WTC11 (cell line): ENCODE measurements at regions not wholly inside any gene's neighbourhood (a gene's known extent, or its start where the extent isn't known, plus 50 kb on each side); places are given as distances from the start of the nearest gene placed in this dataset.

Experiments used
- ATAC-seq: fragments of 200-7000 bp; cut with Tn5 transposase; 2 replicates; pipeline ENCODE4 v1.10.0; 2021; ENCODE audit warnings: mild to moderate bottlenecking, moderate library complexity
- CTCF ChIA-PET: fragments of 300-600 bp; sonication (Branson Sonifier 250); formaldehyde crosslinking; loops from one replicate; lab custom pipeline; 2021; ENCODE audit warnings: antibody characterized with exemption; lab: Charles Lee
- POLR2A ChIA-PET: fragments of 350-600 bp; sonication (Branson Sonifier 250); formaldehyde crosslinking; loops from one replicate; lab custom pipeline; 2021; ENCODE audit warnings: antibody characterized with exemption; lab: Charles Lee
- DNase-seq: peaks from one replicate; pipeline ENCODE4 v3.0.0; 2021; ENCODE audit warnings: low spot score
- H3K27ac Mint-ChIP-seq: 2 replicates; pipeline ENCODE4 v1.8.0; 2021; ENCODE audit warnings: mixed read lengths
- H3K27me3 Mint-ChIP-seq: 2 replicates; pipeline ENCODE4 v1.8.0; 2021; ENCODE audit warnings: low read depth, mild to moderate bottlenecking, moderate library complexity, mixed read lengths
- H3K36me3 Mint-ChIP-seq: 2 replicates; pipeline ENCODE4 v1.8.0; 2021; ENCODE audit warnings: mixed read lengths
- H3K4me1 Mint-ChIP-seq: 2 replicates; pipeline ENCODE4 v1.8.0; 2022; ENCODE audit warnings: mixed read lengths
- H3K4me3 Mint-ChIP-seq: 2 replicates; pipeline ENCODE4 v1.8.0; 2021; ENCODE audit warnings: mild to moderate bottlenecking, moderate library complexity, mixed read lengths
- H3K9me3 Mint-ChIP-seq: 2 replicates; pipeline ENCODE4 v1.8.0; 2021; ENCODE audit warnings: mixed read lengths
- ARID4B ChIP-seq: sonication (generic); formaldehyde crosslinking; IDR thresholded peaks from 2 replicates; pipeline ENCODE4 v1.8.0; 2023; ENCODE audit warnings: missing genetic modification reagents, mild to moderate bottlenecking, borderline replicate concordance
- ATF1 ChIP-seq: sonication (generic); formaldehyde crosslinking; IDR thresholded peaks from 2 replicates; pipeline ENCODE4 v1.8.1; 2023; ENCODE audit warnings: mild to moderate bottlenecking, moderate library complexity, missing genetic modification reagents
- CBFB ChIP-seq: sonication (generic); formaldehyde crosslinking; IDR thresholded peaks from 2 replicates; pipeline ENCODE4 v1.8.1; 2022; ENCODE audit warnings: mild to moderate bottlenecking, low read depth, missing genetic modification reagents
- CREM ChIP-seq: sonication (generic); formaldehyde crosslinking; IDR thresholded peaks from 2 replicates; pipeline ENCODE4 v1.8.1; 2022; ENCODE audit warnings: mild to moderate bottlenecking, missing genetic modification reagents, moderate library complexity
- E2F4 ChIP-seq: sonication (generic); formaldehyde crosslinking; IDR thresholded peaks from 2 replicates; pipeline ENCODE4 v1.8.1; 2022; ENCODE audit warnings: low read depth, mild to moderate bottlenecking, moderate library complexity, missing genetic modification reagents, borderline replicate concordance
- ERG ChIP-seq: fragments of 250-450 bp; sonication (Bioruptor Pico); IDR thresholded peaks from 2 replicates; pipeline ENCODE4 v1.8.0; 2021; ENCODE audit warnings: mild to moderate bottlenecking
- ETV6 ChIP-seq: sonication (generic); formaldehyde crosslinking; IDR thresholded peaks from 2 replicates; pipeline ENCODE4 v1.8.1; 2022; ENCODE audit warnings: mild to moderate bottlenecking, missing genetic modification reagents
- NFATC4 ChIP-seq: fragments of 250-450 bp; sonication (Bioruptor Pico); IDR thresholded peaks from 2 replicates; pipeline ENCODE4 v1.9.0; 2021; ENCODE audit warnings: mild to moderate bottlenecking
- PRRX2 ChIP-seq: fragments of 250-450 bp; sonication (Bioruptor Pico); IDR thresholded peaks from 2 replicates; pipeline ENCODE4 v1.8.0; 2021; ENCODE audit warnings: mild to moderate bottlenecking
- RELA ChIP-seq: sonication (generic); formaldehyde crosslinking; IDR thresholded peaks from 2 replicates; pipeline ENCODE4 v1.8.1; 2022; ENCODE audit warnings: missing genetic modification reagents, mild to moderate bottlenecking, borderline replicate concordance
- TEAD1 ChIP-seq: sonication (generic); formaldehyde crosslinking; IDR thresholded peaks from 2 replicates; pipeline ENCODE4 v1.8.0; 2022; ENCODE audit warnings: mild to moderate bottlenecking, missing genetic modification reagents
- ZNF232 ChIP-seq: sonication (generic); formaldehyde crosslinking; IDR thresholded peaks from 2 replicates; pipeline ENCODE4 v1.8.0; 2022; ENCODE audit warnings: mild to moderate bottlenecking, missing genetic modification reagents
- ZNF532 ChIP-seq: fragments of 250-450 bp; sonication (Bioruptor Pico); IDR thresholded peaks from 2 replicates; pipeline ENCODE4 v1.9.0; 2021; ENCODE audit warnings: mild to moderate bottlenecking, borderline replicate concordance
- ZNF671 ChIP-seq: fragments of 250-450 bp; sonication (Bioruptor Pico); IDR thresholded peaks from 2 replicates; pipeline ENCODE4 v1.8.0; 2021; ENCODE audit warnings: mild to moderate bottlenecking
- TF ChIP-seq, protein P1 (sequence below): sonication (generic); formaldehyde crosslinking; IDR thresholded peaks from 2 replicates; pipeline ENCODE4 v1.8.0; 2022; ENCODE audit warnings: mild to moderate bottlenecking, missing genetic modification reagents
- TF ChIP-seq, protein P2 (sequence below): sonication (generic); formaldehyde crosslinking; conservative IDR thresholded peaks from 2 replicates; pipeline ENCODE4 v1.8.1; 2022; ENCODE audit warnings: mild to moderate bottlenecking, missing genetic modification reagents
- TF ChIP-seq, protein P3 (sequence below): sonication (generic); formaldehyde crosslinking; IDR thresholded peaks from 2 replicates; pipeline ENCODE4 v1.8.1; 2023; ENCODE audit warnings: mild to moderate bottlenecking, missing genetic modification reagents, moderate library complexity

GRCh38 chr4:108536577-108536976 is 83.8 kb upstream of the RPL34 start:
- ChIA-PET POLR2A (no interaction called here), CTCF (no interaction called here)
- ATAC-seq (no peak), DNase-seq (no peak)
- TF ChIP-seq ZNF671 (CRISPR knock-in tag) (no peak), CBFB (CRISPR knock-in tag) (no peak), ZNF532 (CRISPR knock-in tag) (no peak)
- TF ChIP-seq, protein P1, sequence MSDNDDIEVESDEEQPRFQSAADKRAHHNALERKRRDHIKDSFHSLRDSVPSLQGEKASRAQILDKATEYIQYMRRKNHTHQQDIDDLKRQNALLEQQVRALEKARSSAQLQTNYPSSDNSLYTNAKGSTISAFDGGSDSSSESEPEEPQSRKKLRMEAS, result no peak
- peaks cover 3% of the 10 kb centered on the region; the same call in 1 of the 2 replicates for H3K27me3 Mint-ChIP-seq
- H3K27ac Mint-ChIP-seq, result no peak overlapping the region
- no peaks in the 10 kb centered on the region for H3K9me3 Mint-ChIP-seq
- no peak overlapping the region for H3K4me3 Mint-ChIP-seq
- no peaks in the 10 kb centered on the region for H3K36me3 Mint-ChIP-seq
- no peaks in the 10 kb centered on the region for H3K4me1 Mint-ChIP-seq

DNA sequence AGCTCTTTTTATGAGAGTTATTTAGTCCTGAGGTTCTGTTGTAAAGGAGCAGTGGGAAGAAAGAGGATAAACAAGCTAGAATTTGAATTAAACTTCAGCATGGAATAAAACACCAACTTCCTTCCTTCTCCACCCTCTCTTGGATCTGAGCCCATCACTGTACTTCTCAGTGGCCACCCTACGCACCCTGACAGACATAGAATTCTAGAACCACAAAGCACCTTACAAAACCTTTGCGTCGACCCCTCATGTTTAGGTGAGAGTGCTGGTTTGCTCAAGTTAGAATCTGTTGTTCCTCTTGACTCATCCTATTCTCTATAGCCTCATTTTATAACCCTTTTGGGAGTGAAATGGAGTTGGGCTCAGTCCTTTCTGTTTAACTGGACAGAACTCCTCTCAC is 84.6 kb upstream of the RPL34 start:
- POLR2A ChIA-PET, result no interaction called here
- Mint-ChIP-seq H3K36me3 (no peaks in the 10 kb centered on the region), H3K27me3 (peaks cover 3% of the 10 kb centered on the region; the same call in 1 of the 2 replicates), H3K4me3 (no peak overlapping the region), H3K4me1 (no peaks in the 10 kb centered on the region), H3K9me3 (no peaks in the 10 kb centered on the region), H3K27ac (no peak overlapping the region)
- no peak for ATAC-seq
- CTCF ChIA-PET, result no interaction called here
- no peak for DNase-seq
- no peak for TF ChIP-seq ERG
- no peak for TF ChIP-seq PRRX2 (CRISPR knock-in tag)
- no peak for TF ChIP-seq ZNF232
- no peak for TF ChIP-seq E2F4
- TF ChIP-seq RELA, result no peak
- no peak for TF ChIP-seq CREM
- no peak for TF ChIP-seq NFATC4 (CRISPR knock-in tag)
- TF ChIP-seq, protein P2, sequence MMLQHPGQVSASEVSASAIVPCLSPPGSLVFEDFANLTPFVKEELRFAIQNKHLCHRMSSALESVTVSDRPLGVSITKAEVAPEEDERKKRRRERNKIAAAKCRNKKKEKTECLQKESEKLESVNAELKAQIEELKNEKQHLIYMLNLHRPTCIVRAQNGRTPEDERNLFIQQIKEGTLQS (CRISPR knock-in tag), result no peak
- TF ChIP-seq ETV6 (CRISPR knock-in tag), result no peak

DNA sequence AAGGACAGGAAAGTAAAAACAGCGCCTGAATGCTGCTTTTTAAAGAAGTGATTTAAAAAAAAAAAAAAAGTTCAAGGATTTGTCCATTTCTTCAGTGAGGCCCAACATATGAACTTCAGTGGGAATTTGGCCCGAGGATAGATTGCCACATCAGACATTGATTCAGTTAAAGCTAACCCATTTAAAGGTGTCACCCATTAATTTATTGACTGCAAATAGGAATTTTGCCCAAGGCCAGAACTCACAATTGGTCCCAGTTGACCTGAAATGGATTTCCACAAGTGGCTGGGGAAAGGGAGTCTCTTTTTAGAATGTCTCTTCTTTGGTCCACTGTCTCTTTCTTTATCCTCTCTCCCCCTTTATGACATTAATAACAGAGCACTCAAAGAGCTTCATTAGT is 86.5 kb upstream of the RPL34 start:
- no peak for DNase-seq
- CTCF ChIA-PET, result interaction anchor here (1.2 kb wide), 1 partner anchor 39 kb away, joined by 3 read pairs; no protein-coding TSS in a partner anchor
- Mint-ChIP-seq H3K4me1 (peaks cover 5% of the 10 kb centered on the region), H3K9me3 (no peaks in the 10 kb centered on the region), H3K27ac (no peak overlapping the region), H3K36me3 (no peaks in the 10 kb centered on the region), H3K27me3 (peaks cover 3% of the 10 kb centered on the region; the same call in 1 of the 2 replicates), H3K4me3 (no peak overlapping the region)
- ATAC-seq, result no peak
- POLR2A ChIA-PET, result no interaction called here
- TF ChIP-seq ATF1 (CRISPR knock-in tag), result no peak
- TF ChIP-seq ARID4B (CRISPR knock-in tag), result no peak
- TF ChIP-seq, protein P3, sequence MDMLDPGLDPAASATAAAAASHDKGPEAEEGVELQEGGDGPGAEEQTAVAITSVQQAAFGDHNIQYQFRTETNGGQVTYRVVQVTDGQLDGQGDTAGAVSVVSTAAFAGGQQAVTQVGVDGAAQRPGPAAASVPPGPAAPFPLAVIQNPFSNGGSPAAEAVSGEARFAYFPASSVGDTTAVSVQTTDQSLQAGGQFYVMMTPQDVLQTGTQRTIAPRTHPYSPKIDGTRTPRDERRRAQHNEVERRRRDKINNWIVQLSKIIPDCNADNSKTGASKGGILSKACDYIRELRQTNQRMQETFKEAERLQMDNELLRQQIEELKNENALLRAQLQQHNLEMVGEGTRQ, result no peak
- TF ChIP-seq TEAD1 (CRISPR knock-in tag), result no peak
- TF ChIP-seq CREM, result no peak
